WTC11 (cell line): ENCODE measurements at regions not wholly inside any gene's neighbourhood (a gene's known extent, or its start where the extent isn't known, plus 50 kb on each side); places are given as distances from the start of the nearest gene placed in this dataset.

ENCODE experiments used
- ATAC-seq: fragments of 200-7000 bp; cut with Tn5 transposase; 2 replicates; pipeline ENCODE4 v1.10.0; 2021; ENCODE audit warnings: mild to moderate bottlenecking, moderate library complexity
- CTCF ChIA-PET: fragments of 300-600 bp; sonication (Branson Sonifier 250); formaldehyde crosslinking; loops from one replicate; lab custom pipeline; 2021; ENCODE audit warnings: antibody characterized with exemption; lab: Charles Lee
- POLR2A ChIA-PET: fragments of 350-600 bp; sonication (Branson Sonifier 250); formaldehyde crosslinking; loops from one replicate; lab custom pipeline; 2021; ENCODE audit warnings: antibody characterized with exemption; lab: Charles Lee
- DNase-seq: peaks from one replicate; pipeline ENCODE4 v3.0.0; 2021; ENCODE audit warnings: low spot score
- H3K27ac Mint-ChIP-seq: 2 replicates; pipeline ENCODE4 v1.8.0; 2021; ENCODE audit warnings: mixed read lengths
- H3K27me3 Mint-ChIP-seq: 2 replicates; pipeline ENCODE4 v1.8.0; 2021; ENCODE audit warnings: low read depth, mild to moderate bottlenecking, moderate library complexity, mixed read lengths
- H3K36me3 Mint-ChIP-seq: 2 replicates; pipeline ENCODE4 v1.8.0; 2021; ENCODE audit warnings: mixed read lengths
- H3K4me1 Mint-ChIP-seq: 2 replicates; pipeline ENCODE4 v1.8.0; 2022; ENCODE audit warnings: mixed read lengths
- H3K4me3 Mint-ChIP-seq: 2 replicates; pipeline ENCODE4 v1.8.0; 2021; ENCODE audit warnings: mild to moderate bottlenecking, moderate library complexity, mixed read lengths
- H3K9me3 Mint-ChIP-seq: 2 replicates; pipeline ENCODE4 v1.8.0; 2021; ENCODE audit warnings: mixed read lengths
- AFF4 ChIP-seq: sonication (generic); formaldehyde crosslinking; IDR thresholded peaks from 2 replicates; pipeline ENCODE4 v1.8.1; 2023; ENCODE audit warnings: mild to moderate bottlenecking, missing genetic modification reagents, borderline replicate concordance
- ATF1 ChIP-seq: sonication (generic); formaldehyde crosslinking; IDR thresholded peaks from 2 replicates; pipeline ENCODE4 v1.8.1; 2023; ENCODE audit warnings: mild to moderate bottlenecking, moderate library complexity, missing genetic modification reagents
- CREM ChIP-seq: sonication (generic); formaldehyde crosslinking; IDR thresholded peaks from 2 replicates; pipeline ENCODE4 v1.8.1; 2022; ENCODE audit warnings: mild to moderate bottlenecking, missing genetic modification reagents, moderate library complexity
- ESRRA ChIP-seq: sonication (generic); formaldehyde crosslinking; IDR thresholded peaks from 2 replicates; pipeline ENCODE4 v1.8.1; 2022; ENCODE audit warnings: mild to moderate bottlenecking, missing genetic modification reagents, borderline replicate concordance
- FOXJ3 ChIP-seq: sonication (generic); formaldehyde crosslinking; IDR thresholded peaks from 2 replicates; pipeline ENCODE4 v1.9.0; 2021; ENCODE audit warnings: missing genetic modification reagents, mild to moderate bottlenecking, borderline replicate concordance
- GRHL2 ChIP-seq: fragments of 250-450 bp; sonication (Bioruptor Pico); IDR thresholded peaks from 2 replicates; pipeline ENCODE4 v1.8.0; 2022; ENCODE audit warnings: mild to moderate bottlenecking, moderate library complexity; ENCODE audit not compliant: insufficient replicate concordance, severe bottlenecking
- IRF2 ChIP-seq: sonication (generic); formaldehyde crosslinking; IDR thresholded peaks from 2 replicates; pipeline ENCODE4 v1.8.0; 2022; ENCODE audit warnings: low read depth, missing genetic modification reagents, borderline replicate concordance
- MXD4 ChIP-seq: fragments of 250-450 bp; sonication (Bioruptor Pico); IDR thresholded peaks from 2 replicates; pipeline ENCODE4 v1.8.0; 2021; ENCODE audit warnings: mild to moderate bottlenecking, moderate library complexity, borderline replicate concordance
- MYBL2 ChIP-seq: sonication (generic); formaldehyde crosslinking; IDR thresholded peaks from 2 replicates; pipeline ENCODE4 v1.8.1; 2023; ENCODE audit warnings: mild to moderate bottlenecking, moderate library complexity, missing genetic modification reagents
- NFYB ChIP-seq: sonication (generic); formaldehyde crosslinking; conservative IDR thresholded peaks from 2 replicates; pipeline ENCODE4 v1.8.0; 2022; ENCODE audit warnings: low read depth, missing genetic modification reagents
- RELA ChIP-seq: sonication (generic); formaldehyde crosslinking; IDR thresholded peaks from 2 replicates; pipeline ENCODE4 v1.8.1; 2022; ENCODE audit warnings: missing genetic modification reagents, mild to moderate bottlenecking, borderline replicate concordance
- SMAD3 ChIP-seq: sonication (generic); formaldehyde crosslinking; IDR thresholded peaks from 2 replicates; pipeline ENCODE4 v1.8.0; 2022; ENCODE audit warnings: missing genetic modification reagents, mild to moderate bottlenecking, borderline replicate concordance
- TCF7 ChIP-seq: sonication (generic); formaldehyde crosslinking; IDR thresholded peaks from 2 replicates; pipeline ENCODE4 v1.8.0; 2022; ENCODE audit warnings: mild to moderate bottlenecking, low read depth, missing genetic modification reagents, moderate library complexity
- TP53 ChIP-seq: sonication (generic); formaldehyde crosslinking; IDR thresholded peaks from 2 replicates; pipeline ENCODE4 v1.8.1; 2023; ENCODE audit warnings: mild to moderate bottlenecking, missing genetic modification reagents
- ZBTB21 ChIP-seq: sonication (generic); formaldehyde crosslinking; IDR thresholded peaks from 2 replicates; pipeline ENCODE4 v1.8.1; 2023; ENCODE audit warnings: mild to moderate bottlenecking, missing genetic modification reagents, borderline replicate concordance
- ZBTB43 ChIP-seq: sonication (generic); formaldehyde crosslinking; IDR thresholded peaks from 2 replicates; pipeline ENCODE4 v1.8.1; 2023; ENCODE audit warnings: mild to moderate bottlenecking, missing genetic modification reagents
- ZNF121 ChIP-seq: sonication (generic); formaldehyde crosslinking; IDR thresholded peaks from 2 replicates; pipeline ENCODE4 v1.8.0; 2023; ENCODE audit warnings: missing genetic modification reagents
- ZNF232 ChIP-seq: sonication (generic); formaldehyde crosslinking; IDR thresholded peaks from 2 replicates; pipeline ENCODE4 v1.8.0; 2022; ENCODE audit warnings: mild to moderate bottlenecking, missing genetic modification reagents
- ZNF423 ChIP-seq: fragments of 250-450 bp; sonication (Bioruptor Pico); IDR thresholded peaks from 2 replicates; pipeline ENCODE4 v2.1.2; 2022; ENCODE audit warnings: mild to moderate bottlenecking, moderate library complexity
- ZNF425 ChIP-seq: fragments of 250-450 bp; sonication (Bioruptor Pico); conservative IDR thresholded peaks from 2 replicates; pipeline ENCODE4 v1.9.0; 2021; ENCODE audit warnings: mild to moderate bottlenecking
- TF ChIP-seq, protein P1 (sequence below): sonication (generic); formaldehyde crosslinking; IDR thresholded peaks from 2 replicates; pipeline ENCODE4 v1.8.0; 2022; ENCODE audit warnings: missing genetic modification reagents
- TF ChIP-seq, protein P2 (sequence below): sonication (generic); formaldehyde crosslinking; IDR thresholded peaks from 2 replicates; pipeline ENCODE4 v1.8.1; 2023; ENCODE audit warnings: mild to moderate bottlenecking, missing genetic modification reagents

- Mint-ChIP-seq H3K36me3 (no peaks in the 10 kb centered on the region), H3K4me3 (no peak overlapping the region), H3K27ac (no peak overlapping the region), H3K9me3 (peaks cover 6% of the 10 kb centered on the region), H3K4me1 (0 out of 2 replicates have a peak, but pooled peaks cover 8% of the 10 kb centered on the region), H3K27me3 (no peaks in the 10 kb centered on the region)
- DNase-seq, result no peak
- ATAC-seq, result no peak
- TF ChIP-seq RELA (CRISPR knock-in tag) (no peak), CREM (CRISPR knock-in tag) (no peak), ZNF425 (CRISPR knock-in tag) (no peak), ZNF423 (no peak), MXD4 (CRISPR knock-in tag) (no peak), TP53 (CRISPR knock-in tag) (no peak), NFYB (CRISPR knock-in tag) (no peak), AFF4 (CRISPR knock-in tag) (no peak), TCF7 (no peak)
- TF ChIP-seq, protein P1, sequence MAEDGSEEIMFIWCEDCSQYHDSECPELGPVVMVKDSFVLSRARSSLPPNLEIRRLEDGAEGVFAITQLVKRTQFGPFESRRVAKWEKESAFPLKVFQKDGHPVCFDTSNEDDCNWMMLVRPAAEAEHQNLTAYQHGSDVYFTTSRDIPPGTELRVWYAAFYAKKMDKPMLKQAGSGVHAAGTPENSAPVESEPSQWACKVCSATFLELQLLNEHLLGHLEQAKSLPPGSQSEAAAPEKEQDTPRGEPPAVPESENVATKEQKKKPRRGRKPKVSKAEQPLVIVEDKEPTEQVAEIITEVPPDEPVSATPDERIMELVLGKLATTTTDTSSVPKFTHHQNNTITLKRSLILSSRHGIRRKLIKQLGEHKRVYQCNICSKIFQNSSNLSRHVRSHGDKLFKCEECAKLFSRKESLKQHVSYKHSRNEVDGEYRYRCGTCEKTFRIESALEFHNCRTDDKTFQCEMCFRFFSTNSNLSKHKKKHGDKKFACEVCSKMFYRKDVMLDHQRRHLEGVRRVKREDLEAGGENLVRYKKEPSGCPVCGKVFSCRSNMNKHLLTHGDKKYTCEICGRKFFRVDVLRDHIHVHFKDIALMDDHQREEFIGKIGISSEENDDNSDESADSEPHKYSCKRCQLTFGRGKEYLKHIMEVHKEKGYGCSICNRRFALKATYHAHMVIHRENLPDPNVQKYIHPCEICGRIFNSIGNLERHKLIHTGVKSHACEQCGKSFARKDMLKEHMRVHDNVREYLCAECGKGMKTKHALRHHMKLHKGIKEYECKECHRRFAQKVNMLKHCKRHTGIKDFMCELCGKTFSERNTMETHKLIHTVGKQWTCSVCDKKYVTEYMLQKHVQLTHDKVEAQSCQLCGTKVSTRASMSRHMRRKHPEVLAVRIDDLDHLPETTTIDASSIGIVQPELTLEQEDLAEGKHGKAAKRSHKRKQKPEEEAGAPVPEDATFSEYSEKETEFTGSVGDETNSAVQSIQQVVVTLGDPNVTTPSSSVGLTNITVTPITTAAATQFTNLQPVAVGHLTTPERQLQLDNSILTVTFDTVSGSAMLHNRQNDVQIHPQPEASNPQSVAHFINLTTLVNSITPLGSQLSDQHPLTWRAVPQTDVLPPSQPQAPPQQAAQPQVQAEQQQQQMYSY (CRISPR knock-in tag), result no peak
- POLR2A ChIA-PET, result no interaction called here
- CTCF ChIA-PET, result no interaction called here
Measured at GRCh38 chr3:15979495-15979894, 181.7 kb upstream of the ANKRD28 start.

DNA sequence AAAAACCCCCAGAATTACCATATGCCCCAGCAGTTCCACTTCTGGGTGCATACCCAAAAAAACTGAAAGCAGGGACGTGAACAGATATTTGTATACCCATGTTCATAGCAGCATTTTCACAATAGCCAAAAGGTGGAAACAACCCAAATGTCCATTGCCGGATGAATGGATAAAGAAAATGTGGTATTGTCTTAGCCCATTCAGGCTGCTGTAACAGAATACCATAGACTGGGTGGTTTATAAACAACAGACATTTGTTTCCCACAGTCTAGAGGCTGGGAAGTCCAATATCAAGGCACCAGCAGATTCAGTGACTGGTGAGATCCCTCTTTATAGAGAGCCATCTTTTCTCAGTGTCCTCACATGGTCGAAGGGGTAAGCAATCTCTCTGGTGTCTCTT, 182.1 kb upstream of the ANKRD28 start:
- DNase-seq, result no peak
- no peak for ATAC-seq
- peaks cover 6% of the 10 kb centered on the region for H3K9me3 Mint-ChIP-seq
- no peaks in the 10 kb centered on the region for H3K36me3 Mint-ChIP-seq
- ChIA-PET POLR2A (no interaction called here), CTCF (no interaction called here)
- H3K4me3 Mint-ChIP-seq, result no peak overlapping the region
- no peaks in the 10 kb centered on the region for H3K27me3 Mint-ChIP-seq
- 0 out of 2 replicates have a peak, but pooled peaks cover 4% of the 10 kb centered on the region for H3K4me1 Mint-ChIP-seq
- H3K27ac Mint-ChIP-seq, result no peak overlapping the region
- TF ChIP-seq ESRRA (CRISPR knock-in tag) (no peak), ZNF232 (CRISPR knock-in tag) (no peak), TP53 (CRISPR knock-in tag) (no peak), ZBTB21 (CRISPR knock-in tag) (no peak), ZBTB43 (no peak), IRF2 (CRISPR knock-in tag) (no peak), MYBL2 (CRISPR knock-in tag) (no peak), SMAD3 (CRISPR knock-in tag) (no peak), ZNF121 (no peak), FOXJ3 (no peak), ATF1 (CRISPR knock-in tag) (no peak), GRHL2 (CRISPR knock-in tag) (no peak)
- TF ChIP-seq, protein P2, sequence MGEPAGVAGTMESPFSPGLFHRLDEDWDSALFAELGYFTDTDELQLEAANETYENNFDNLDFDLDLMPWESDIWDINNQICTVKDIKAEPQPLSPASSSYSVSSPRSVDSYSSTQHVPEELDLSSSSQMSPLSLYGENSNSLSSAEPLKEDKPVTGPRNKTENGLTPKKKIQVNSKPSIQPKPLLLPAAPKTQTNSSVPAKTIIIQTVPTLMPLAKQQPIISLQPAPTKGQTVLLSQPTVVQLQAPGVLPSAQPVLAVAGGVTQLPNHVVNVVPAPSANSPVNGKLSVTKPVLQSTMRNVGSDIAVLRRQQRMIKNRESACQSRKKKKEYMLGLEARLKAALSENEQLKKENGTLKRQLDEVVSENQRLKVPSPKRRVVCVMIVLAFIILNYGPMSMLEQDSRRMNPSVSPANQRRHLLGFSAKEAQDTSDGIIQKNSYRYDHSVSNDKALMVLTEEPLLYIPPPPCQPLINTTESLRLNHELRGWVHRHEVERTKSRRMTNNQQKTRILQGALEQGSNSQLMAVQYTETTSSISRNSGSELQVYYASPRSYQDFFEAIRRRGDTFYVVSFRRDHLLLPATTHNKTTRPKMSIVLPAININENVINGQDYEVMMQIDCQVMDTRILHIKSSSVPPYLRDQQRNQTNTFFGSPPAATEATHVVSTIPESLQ (CRISPR knock-in tag), result no peak
